Right lobe of liver (tissue), 6 donors: ENCODE measurements at regions not wholly inside any gene's neighbourhood (a gene's known extent, or its start where the extent isn't known, plus 50 kb on each side); places are given as distances from the start of the nearest gene placed in this dataset.

Source experiments
- ATAC-seq, 4 donors: fragments of 200-7000 bp; cut with Tn5 transposase; one replicate each; pipeline ENCODE4 v1.9.1; 2020; ENCODE audit warnings: mild to moderate bottlenecking in 4 of 4, moderate library complexity in 4 of 4
- DNase-seq, 3 donors: peaks; one replicate each; pipeline ENCODE4 v3.0.0-alpha.2; 2020
- H3K27ac ChIP-seq, 3 donors: fragments of 200-600 bp; one replicate each; pipeline ENCODE4 v1.8.0; 2022
- H3K27me3 ChIP-seq, 2 donors: fragments of 200-600 bp; one replicate each; pipeline ENCODE4 v1.8.0; 2022
- H3K36me3 ChIP-seq, 4 donors: fragments of 200-600 bp; sonication (generic) in 1 of 4; one replicate each; pipeline versions ENCODE4 v1.5.1 to v1.8.0; 2017 to 2022; ENCODE audit warnings: control low read depth in 1 of 4
- H3K4me1 ChIP-seq, 4 donors: fragments of 200-600 bp; sonication (generic) in 1 of 4; one replicate each; pipeline versions ENCODE4 v1.5.1 to v1.8.0; 2017 to 2022; ENCODE audit warnings: control low read depth in 1 of 4
- H3K4me3 ChIP-seq, 3 donors: fragments of 200-600 bp; one replicate each; pipeline ENCODE4 v1.8.0; 2022
- H3K9me3 ChIP-seq, 4 donors: fragments of 200-600 bp; sonication (generic) in 1 of 4; one replicate each; pipeline versions ENCODE4 v1.5.1 to v1.8.0; 2017 to 2022; ENCODE audit warnings: control low read depth in 1 of 4
- CTCF ChIP-seq, 4 donors: fragments of 200-600 bp in 3 of 4; fragments of 450-650 bp in 1 of 4; IDR thresholded peaks; one replicate each; pipeline versions ENCODE4 v1.5.1 to v1.8.0; 2016 to 2022; ENCODE audit warnings: antibody characterized with exemption in 4 of 4, mild to moderate bottlenecking in 2 of 4
- POLR2A ChIP-seq: fragments of 450-650 bp; IDR thresholded peaks from one replicate; pipeline ENCODE4 v1.6.1; 2017; ENCODE audit warnings: antibody characterized with exemption, mild to moderate bottlenecking
- WGBS: methylation state at CpG from one replicate; pipeline ENCODE4 v1.1.6; 2018; ENCODE audit warnings: low coverage, low lambda C conversion rate; ENCODE audit not compliant: insufficient coverage; ENCODE audit errors: missing lambda C conversion rate; 5-methylcytosine and 5-hydroxymethylcytosine counted together
- intact Hi-C, 2 donors: fragments of 100-400 bp; cut with DNase I; formaldehyde crosslinking; loops; one replicate each; pipeline versions ENCODE4 v1.11.2 to v1.14.1; 2022
- donor health status: DM: no; HTN: yes; CAD: no.
- donor health status: DM: no; HTN: no; CAD: no.
- donor health status: DM: no; HTN: no; CAD: no.
- donor health status: DM: no; HTN: yes; CAD: no.
- donor health status: DM: no; HTN: yes; CAD: no.

- TF ChIP-seq POLR2A (no peak), CTCF (IDR thresholded peaks at IDR 0.05) (no peak)
- Histone ChIP-seq H3K36me3 (no peaks in the 10 kb centered on the region), H3K27ac (no peak overlapping the region), H3K27me3 (no peaks in the 10 kb centered on the region), H3K4me1 (no peaks in the 10 kb centered on the region), H3K9me3 (no peaks in the 10 kb centered on the region), H3K4me3 (no peak overlapping the region)
- ATAC-seq (no peak), DNase-seq (no peak)
- WGBS: 48% methylated on average over 2 of the region's 3 CpGs
- intact Hi-C loops: no loop called here
These were observed 166.5 kb downstream of the LSM5 start for GRCh38 chr7:32323712-32324111.

GRCh38 chr7:32319012-32319382, 171.2 kb downstream of the LSM5 start:
- no peak for DNase-seq
- TF ChIP-seq POLR2A (no peak), CTCF (IDR thresholded peaks at IDR 0.05) (no peak)
- WGBS: 24% methylated on average over 5 of the region's 19 CpGs
- Histone ChIP-seq H3K4me1 (no peaks in the 10 kb centered on the region), H3K36me3 (no peaks in the 10 kb centered on the region), H3K27ac (no peak overlapping the region), H3K9me3 (no peaks in the 10 kb centered on the region), H3K27me3 (no peaks in the 10 kb centered on the region), H3K4me3 (no peak overlapping the region)
- peak in 1 of 4 donors; percentile 17 for ATAC-seq
- intact Hi-C loops: no loop called here

GRCh38 chr7:32318300-32319011, 171.7 kb downstream of the LSM5 start:
- no peak for DNase-seq
- no peak for TF ChIP-seq POLR2A
- TF ChIP-seq CTCF (IDR thresholded peaks at IDR 0.05): no peak
- Histone ChIP-seq H3K4me3 (no peak overlapping the region), H3K9me3 (no peaks in the 10 kb centered on the region), H3K27ac (no peak overlapping the region), H3K27me3 (no peaks in the 10 kb centered on the region), H3K4me1 (no peaks in the 10 kb centered on the region), H3K36me3 (no peaks in the 10 kb centered on the region)
- intact Hi-C loops: no loop called here
- 26% methylated on average over 18 of the region's 36 CpGs for WGBS
- ATAC-seq: peak in 2 of 4 donors; percentile 32 to 43

GRCh38 chr7:32316839-32317238, 173.3 kb downstream of the LSM5 start:
- H3K9me3 ChIP-seq: no peaks in the 10 kb centered on the region
- intact Hi-C loops: no loop called here
- no peaks in the 10 kb centered on the region for H3K27me3 ChIP-seq
- ATAC-seq (no peak), DNase-seq (no peak)
- no peak overlapping the region for H3K27ac ChIP-seq
- TF ChIP-seq POLR2A (no peak), CTCF (IDR thresholded peaks at IDR 0.05) (no peak)
- 23% methylated on average over 4 of the region's 4 CpGs for WGBS
- no peak overlapping the region for H3K4me3 ChIP-seq
- H3K4me1 ChIP-seq: no peaks in the 10 kb centered on the region
- no peaks in the 10 kb centered on the region for H3K36me3 ChIP-seq
